Endothelial cell of umbilical vein (primary cell): ENCODE measurements at regions not wholly inside any gene's neighbourhood (a gene's known extent, or its start where the extent isn't known, plus 50 kb on each side); places are given as distances from the start of the nearest gene placed in this dataset.

Experiments
- BruUV-seq: library from RNA; stranded (reverse); fragments of 400-500 nt; replicated peaks from 2 replicates; lab custom pipeline; 2021; lab: Mats Ljungman, UMichigan
- CTCF ChIA-PET: fragments of 300-600, 350-600 bp; sonication (Branson Sonifier 250); formaldehyde crosslinking; loops from one replicate; lab custom pipeline; 2021; ENCODE audit warnings: antibody characterized with exemption, inconsistent platforms; lab: Charles Lee
- POLR2A ChIA-PET: fragments of 300-600, 350-600 bp; sonication (Branson Sonifier 250); formaldehyde crosslinking; loops from one replicate; lab custom pipeline; 2021; ENCODE audit warnings: antibody characterized with exemption, inconsistent platforms; lab: Charles Lee
- DNase-seq: peaks from one replicate; pipeline ENCODE4 v3.0.0-alpha.2; 2011; ENCODE audit warnings: low read depth, low spot score
- FAIRE-seq: peaks from 2 replicates; lab custom pipeline; 2011; peaks lifted over from hg19 to GRCh38; lab: Jason Lieb, UNC
- H2AFZ ChIP-seq: 2 replicates; pipeline ENCODE4 v1.6.0; 2012; ENCODE audit warnings: low read depth, low read length, control low read depth, inconsistent platforms
- H3K27ac ChIP-seq: 2 replicates; pipeline ENCODE4 v1.5.1; 2011; ENCODE audit warnings: low read depth, mild to moderate bottlenecking, control low read depth, low read length, moderate library complexity; ENCODE audit not compliant: insufficient read depth
- H3K27me3 ChIP-seq, 2 experiments: 2 replicates each; pipeline versions ENCODE4 v1.6.0 to v1.6.1; 2011; ENCODE audit warnings: low read length in 2 of 2, mixed read lengths in 1 of 2; ENCODE audit not compliant: control insufficient read depth in 2 of 2, insufficient read depth in 2 of 2
- H3K36me3 ChIP-seq, 2 experiments: 2 replicates in 1 of 2; 3 replicates in 1 of 2; pipeline ENCODE4 v1.5.1; 2011; ENCODE audit warnings: low read length in 2 of 2, mild to moderate bottlenecking in 1 of 2, moderate library complexity in 1 of 2; ENCODE audit not compliant: control insufficient read depth in 2 of 2, insufficient read depth in 2 of 2; ENCODE audit errors: extremely low read depth in 1 of 2
- H3K4me1 ChIP-seq: 3 replicates; pipeline ENCODE4 v1.5.1; 2011; ENCODE audit warnings: mild to moderate bottlenecking, low read length; ENCODE audit not compliant: control insufficient read depth, insufficient read depth; ENCODE audit errors: extremely low read depth
- H3K4me2 ChIP-seq: 2 replicates; pipeline ENCODE4 v1.6.1; 2011; ENCODE audit warnings: low read length, control low read depth, mixed read lengths; ENCODE audit not compliant: insufficient read depth
- H3K4me3 ChIP-seq, 3 experiments: fragments of 200-600 bp in 1 of 3; sonication (generic), shearing (Covaris generic) in 1 of 3; replicated peaks in 1 of 3; 2 replicates each; pipeline ENCODE4 v1.5.1; 2011 to 2016; ENCODE audit warnings: control low read depth in 3 of 3, low read length in 3 of 3, mild to moderate bottlenecking in 2 of 3, inconsistent platforms in 1 of 3, low read depth in 1 of 3, moderate library complexity in 1 of 3; ENCODE audit not compliant: insufficient read depth in 1 of 3
- H3K79me2 ChIP-seq: 2 replicates; pipeline ENCODE4 v1.6.0; 2012; ENCODE audit warnings: low read length, inconsistent platforms; ENCODE audit not compliant: control insufficient read depth, insufficient read depth
- H3K9ac ChIP-seq: replicated peaks from 2 replicates; pipeline ENCODE3; 2011; ENCODE audit warnings: low read length, control low read depth; ENCODE audit not compliant: insufficient read depth; ENCODE audit errors: extremely low read depth
- H3K9me1 ChIP-seq: replicated peaks from 3 replicates; pipeline ENCODE4 v1.6.0; 2011; ENCODE audit warnings: mild to moderate bottlenecking, low read length; ENCODE audit not compliant: control insufficient read depth, insufficient read depth; ENCODE audit errors: extremely low read depth
- H3K9me3 ChIP-seq: replicated peaks from 2 replicates; pipeline ENCODE4 v1.5.1; 2012; ENCODE audit warnings: low read length, inconsistent platforms; ENCODE audit not compliant: control insufficient read depth, insufficient read depth
- H4K20me1 ChIP-seq: replicated peaks from 2 replicates; pipeline ENCODE3; 2011; ENCODE audit warnings: mild to moderate bottlenecking, low read length; ENCODE audit not compliant: control insufficient read depth, insufficient read depth; ENCODE audit errors: extremely low read depth
- CTCF ChIP-seq, 2 donors: IDR thresholded peaks; 1 replicate in 1 of 2; 2 replicates in 1 of 2; pipeline ENCODE4 v1.5.1; 2011; ENCODE audit warnings: low read length in 2 of 2, mild to moderate bottlenecking in 2 of 2, moderate library complexity in 2 of 2, control low read depth in 1 of 2, inconsistent platforms in 1 of 2, low read depth in 1 of 2; ENCODE audit not compliant: insufficient read depth in 1 of 2; ENCODE audit errors: extremely low read depth in 1 of 2
- EZH2 ChIP-seq: IDR thresholded peaks from 2 replicates; pipeline ENCODE4 v1.6.1; 2012; ENCODE audit warnings: borderline replicate concordance, low read depth, mild to moderate bottlenecking, moderate library complexity, low read length, inconsistent platforms; ENCODE audit not compliant: severe bottlenecking
- FOS ChIP-seq: IDR thresholded peaks from 2 replicates; pipeline ENCODE4 v1.6.1; 2011; ENCODE audit warnings: mild to moderate bottlenecking, low read length, moderate library complexity, borderline replicate concordance; ENCODE audit not compliant: insufficient read depth
- GATA2 ChIP-seq: IDR thresholded peaks from 2 replicates; pipeline ENCODE4 v1.7.0; 2011; ENCODE audit warnings: low read depth, mild to moderate bottlenecking, moderate library complexity, mixed read lengths, low read length; ENCODE audit not compliant: insufficient read length, insufficient read depth
- JUN ChIP-seq: IDR thresholded peaks from 2 replicates; pipeline ENCODE4 v1.6.1; 2011; ENCODE audit warnings: borderline replicate concordance, low read depth; ENCODE audit not compliant: insufficient read length, insufficient read depth
- MAX ChIP-seq: IDR thresholded peaks from 2 replicates; pipeline ENCODE4 v1.6.1; 2011; ENCODE audit not compliant: insufficient read depth, insufficient read length
- MYC ChIP-seq: IDR thresholded peaks from one replicate; pipeline ENCODE4 v1.6.1; 2011; ENCODE audit warnings: mild to moderate bottlenecking, low read depth, low read length
- POLR2A ChIP-seq: IDR thresholded peaks from 2 replicates; pipeline ENCODE4 v1.6.1; 2012; ENCODE audit warnings: low read depth, mild to moderate bottlenecking, control low read depth, low read length
- POLR2AphosphoS5 ChIP-seq: IDR thresholded peaks from 2 replicates; pipeline ENCODE4 v1.6.1; 2012; ENCODE audit warnings: low read depth, mild to moderate bottlenecking, control low read depth, low read length, moderate library complexity; ENCODE audit not compliant: insufficient read depth
- dilution Hi-C: fragments of 300-500 bp; cut with MboI; formaldehyde crosslinking; loops from one replicate; pipeline ENCODE4 v1.15.0; 2019; ENCODE audit warnings: low sequenced_read_pairs; ENCODE audit not compliant: extremely low pct_ligation_motif_present
- intact Hi-C: fragments of 100-400 bp; cut with micrococcal nuclease; formaldehyde crosslinking; loops from one replicate; pipeline ENCODE4 v1.10.0; 2022

- intact Hi-C loops = no loop called here
- CTCF ChIA-PET = no interaction called here
- no peaks in the 10 kb centered on the region for H3K27me3 ChIP-seq
- BruUV-seq = no TSS peak
- no peaks in the 10 kb centered on the region for H3K9me3 ChIP-seq
- H3K4me2 ChIP-seq = no peak overlapping the region
- no peak overlapping the region for H2AFZ ChIP-seq
- FAIRE-seq = no peak
- POLR2A ChIA-PET = no interaction called here
- H3K27ac ChIP-seq = no peak overlapping the region
- TF ChIP-seq POLR2AphosphoS5 (no peak), GATA2 (no peak), EZH2 (no peak), FOS (no peak), MYC (no peak), POLR2A (no peak), JUN (no peak), CTCF (IDR thresholded peaks at IDR 0.05; ENCODE audit: extremely low read depth in 1 of 2, insufficient read depth in 1 of 2, low read depth in 1 of 2, low read length in 2 of 2) (no peak), MAX (no peak)
- H3K9me1 ChIP-seq = no peaks in the 10 kb centered on the region
- no peaks in the 10 kb centered on the region for H4K20me1 ChIP-seq
- H3K36me3 ChIP-seq = no peaks in the 10 kb centered on the region
- no peak for DNase-seq
- no peak overlapping the region for H3K9ac ChIP-seq
- no peaks in the 10 kb centered on the region for H3K79me2 ChIP-seq
- H3K4me1 ChIP-seq = no peaks in the 10 kb centered on the region
- dilution Hi-C loops = no loop called here
- H3K4me3 ChIP-seq = no peak overlapping the region
Observed at GRCh38 chr6:85892346-85892745, 249.7 kb upstream of the SYNCRIP start.
